Retina (tissue), 1 donor: ENCODE measurements at regions not wholly inside any gene's neighbourhood (a gene's known extent, or its start where the extent isn't known, plus 50 kb on each side); places are given as distances from the start of the nearest gene placed in this dataset.
A peak's percentile ranks its signal among the peaks of the same experiment; 100 is the strongest.
"Not testable (repeated sequence)": the region's sequence is repeated elsewhere in the genome, so short reads cannot be mapped to it uniquely, and the experiment has no call there.

ENCODE experiments used
- DNase-seq: peaks from one replicate; pipeline ENCODE4 v3.0.0-alpha.2; 2016

- no peak for DNase-seq
These were observed 106.9 kb upstream of the CCDC28A start for GRCh38 chr6:138666636-138667035.

DNA sequence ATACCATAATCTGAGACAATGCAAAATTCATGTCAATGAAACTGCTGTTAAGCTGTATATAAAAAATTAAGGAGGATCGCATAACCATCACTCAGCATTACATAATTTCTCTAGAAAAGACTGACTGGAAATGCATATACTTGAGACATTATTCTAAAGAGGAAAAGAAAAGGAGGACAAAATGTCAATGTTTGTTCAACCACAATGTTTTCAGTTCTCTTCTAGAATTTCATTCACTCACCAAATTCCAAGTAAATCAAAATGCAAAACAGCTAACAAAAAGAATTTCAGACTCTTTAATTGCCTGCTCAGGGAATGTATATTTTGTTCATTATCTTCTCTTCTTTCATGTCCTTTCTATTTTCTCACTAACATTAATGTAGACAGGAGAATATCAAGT, 106.2 kb upstream of the CCDC28A start:
- DNase-seq: no peak

DNA sequence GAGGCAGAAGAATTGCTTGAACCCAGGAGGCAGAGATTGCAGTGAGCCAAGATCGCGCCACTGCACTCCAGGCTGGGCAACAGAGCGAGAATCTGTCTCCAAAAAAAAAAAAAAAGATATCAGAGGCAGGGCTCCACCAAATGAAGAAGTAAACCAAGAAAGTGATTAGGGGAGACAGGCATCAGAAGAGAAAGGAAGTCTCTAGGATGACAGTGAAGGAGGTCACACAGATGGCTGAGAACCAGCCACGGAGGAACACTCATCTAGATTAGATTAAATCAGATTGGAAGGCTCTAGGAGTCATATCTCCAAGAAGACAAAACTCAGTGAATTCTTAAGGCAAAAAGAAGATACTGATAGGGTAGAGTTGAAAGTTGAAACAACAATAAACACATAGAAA, 102.2 kb upstream of the CCDC28A start:
- no peak for DNase-seq

GRCh38 chr6:138673346-138674014, 100.1 kb upstream of the CCDC28A start:
- no peak for DNase-seq

GRCh38 chr6:138674444-138674843, 99.1 kb upstream of the CCDC28A start:
- not testable (repeated sequence) for DNase-seq

DNA sequence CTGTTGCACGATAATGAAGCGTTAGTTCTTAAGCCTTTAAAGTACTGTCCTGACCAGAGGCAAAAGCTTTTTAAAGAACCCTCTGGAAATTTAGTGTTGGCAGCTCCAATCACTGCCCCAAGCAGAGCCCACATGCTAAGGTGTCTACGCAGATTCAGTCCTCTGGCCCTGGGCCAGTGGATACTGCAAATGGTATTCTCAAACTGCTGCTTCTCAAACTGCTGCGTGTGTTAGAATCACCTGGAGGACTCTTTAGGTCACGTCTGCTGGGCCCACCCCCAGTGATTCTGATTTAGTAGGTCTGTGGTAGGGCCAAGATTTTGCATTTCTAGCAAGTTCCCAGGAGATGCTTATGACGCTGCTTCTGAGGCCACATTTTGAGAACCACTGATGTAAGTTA, 96.0 kb upstream of the CCDC28A start:
- DNase-seq: no peak

DNA sequence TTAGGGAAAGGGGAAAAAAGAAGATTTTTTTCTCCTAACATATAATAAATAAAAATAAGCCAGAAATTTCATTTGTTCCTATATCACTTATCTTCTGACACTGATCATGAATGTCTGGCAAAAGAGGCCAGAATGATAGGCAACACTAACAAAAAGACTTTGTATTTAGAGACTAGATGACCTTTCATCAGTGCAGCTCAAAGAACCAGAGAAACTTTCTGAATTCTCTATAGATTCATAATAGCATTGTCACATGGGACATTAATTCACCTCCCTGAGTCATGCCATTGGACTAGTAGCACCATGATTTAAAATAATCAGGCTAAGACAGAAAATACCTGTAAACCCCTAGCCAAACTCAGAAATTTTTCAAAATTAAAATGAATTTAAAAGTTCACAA, 95.4 kb upstream of the CCDC28A start:
- no peak for DNase-seq

- no peak for DNase-seq
These were observed 93.5 kb upstream of the CCDC28A start for GRCh38 chr6:138680085-138680484.

- DNase-seq: no peak
These were observed 91.9 kb upstream of the CCDC28A start for GRCh38 chr6:138681627-138682026.

- peak; percentile 43 for DNase-seq
These were observed 90.7 kb upstream of the CCDC28A start for GRCh38 chr6:138682704-138683527.

- no peak for DNase-seq
These were observed 88.3 kb upstream of the CCDC28A start for GRCh38 chr6:138685257-138685656.

- no peak for DNase-seq
These were observed 87.8 kb upstream of the CCDC28A start for GRCh38 chr6:138685781-138686180.

GRCh38 chr6:138688580-138688979, 85.0 kb upstream of the CCDC28A start:
- no peak for DNase-seq

DNA sequence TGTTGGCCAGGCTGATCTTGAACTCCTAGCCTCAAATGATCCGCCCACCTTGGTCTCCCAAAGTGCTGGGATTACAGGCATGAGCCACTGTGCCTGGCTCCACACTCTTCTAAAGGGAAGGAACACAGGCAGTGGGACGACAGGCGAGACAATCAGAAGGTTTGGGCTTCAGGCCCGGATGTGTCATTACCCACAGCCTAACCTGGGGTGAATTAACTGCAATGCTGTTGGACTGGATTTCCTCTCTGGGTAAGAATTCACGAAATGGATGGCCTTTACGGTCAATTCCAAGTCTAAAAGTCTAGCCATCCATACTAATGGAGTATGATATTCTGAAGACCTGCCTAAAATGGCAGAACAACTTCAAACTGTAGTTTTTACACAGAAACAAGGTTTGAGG, 83.7 kb upstream of the CCDC28A start:
- DNase-seq: no peak

- peak; percentile 31 for DNase-seq
These were observed 82.5 kb upstream of the CCDC28A start for GRCh38 chr6:138690975-138691594.

- DNase-seq: no peak
These were observed 81.9 kb upstream of the CCDC28A start for GRCh38 chr6:138691595-138692057.

DNA sequence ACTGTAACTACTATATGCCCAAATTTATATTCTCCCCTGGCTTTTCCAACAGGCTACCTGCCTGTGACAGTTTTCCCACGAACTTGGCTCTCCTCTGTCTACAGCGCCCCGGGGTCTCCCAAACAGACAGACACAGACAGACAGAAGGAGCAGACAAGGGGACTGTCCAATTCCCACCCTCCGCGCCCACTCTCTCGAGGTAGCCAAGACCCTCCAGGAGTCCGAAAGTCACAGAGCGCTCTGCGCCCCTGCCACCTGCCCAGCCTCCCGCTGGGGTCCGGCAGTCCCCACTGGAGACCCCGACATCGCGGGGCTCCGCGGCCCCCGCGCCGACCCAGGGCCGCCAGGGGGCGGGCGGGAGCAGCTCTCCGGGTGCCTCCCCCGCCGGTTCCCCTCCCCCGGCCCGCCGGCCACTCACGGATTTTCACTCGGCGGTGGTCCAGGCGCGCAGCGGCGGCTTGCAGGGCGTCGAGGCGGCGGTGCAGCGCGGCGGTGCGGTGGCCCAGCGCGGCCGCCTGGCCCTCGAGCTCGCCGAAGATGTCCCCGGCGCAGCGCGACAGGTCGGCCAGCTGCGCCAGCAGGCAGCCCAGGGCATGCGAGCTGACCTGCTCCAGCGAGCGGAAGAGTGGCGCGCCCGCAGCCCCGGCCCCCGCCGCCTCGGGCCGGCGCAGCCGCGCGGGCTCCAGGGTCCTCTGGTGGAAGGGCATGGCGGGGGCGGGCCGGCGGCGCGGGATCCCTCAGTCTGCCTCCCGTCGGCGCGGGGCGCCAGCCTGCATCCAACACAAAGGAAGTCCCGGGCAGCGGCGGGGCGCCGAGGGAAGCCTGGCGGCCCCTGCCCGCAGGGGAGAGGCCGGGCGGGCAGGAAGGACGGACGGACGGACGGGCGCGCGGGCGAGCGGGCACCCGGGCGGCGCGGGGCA, 81.3 kb upstream of the CCDC28A start:
- DNase-seq: peak; percentile 88

- DNase-seq: peak; percentile 81
These were observed 80.3 kb upstream of the CCDC28A start for GRCh38 chr6:138692978-138693909.

DNA sequence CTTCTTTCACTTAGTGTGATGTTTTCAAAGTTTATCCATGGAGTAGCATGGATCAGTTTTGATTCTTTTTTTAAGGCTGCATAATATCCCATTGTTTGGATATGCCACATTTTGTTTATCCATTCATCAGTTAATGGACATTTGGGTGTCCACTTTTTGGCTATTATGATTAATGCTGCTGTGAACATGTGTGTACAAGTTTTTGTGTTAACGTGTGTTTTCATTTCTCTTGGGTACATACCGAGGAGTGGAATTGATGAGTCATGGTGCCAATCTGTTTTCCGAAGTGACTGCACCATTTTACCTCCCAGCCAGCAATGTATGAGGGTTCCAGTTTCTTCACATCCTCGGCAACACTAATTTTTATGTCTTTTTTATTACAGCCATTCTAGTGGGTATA, 78.4 kb upstream of the CCDC28A start:
- no peak for DNase-seq

DNA sequence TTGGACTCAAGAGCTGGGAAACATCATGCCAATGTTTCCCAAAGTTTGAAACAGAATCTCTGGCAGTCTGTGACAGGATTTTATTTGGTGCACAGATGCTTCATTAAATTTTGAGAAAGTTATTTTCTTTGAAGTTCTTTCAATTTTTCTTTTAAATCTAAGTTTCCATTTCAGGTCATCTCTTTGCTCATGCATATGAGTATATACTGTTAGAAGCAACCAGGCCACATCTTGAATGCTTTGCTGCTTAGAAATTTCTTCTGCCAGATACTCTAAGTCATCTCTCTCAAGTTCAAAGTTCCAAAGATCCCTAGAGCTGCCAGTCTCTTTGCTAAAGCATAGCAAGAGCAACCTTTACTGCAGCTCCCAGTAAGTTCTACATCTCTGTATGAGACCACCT, 59.1 kb upstream of the CCDC28A start:
- no peak for DNase-seq

- no peak for DNase-seq
These were observed 57.6 kb upstream of the CCDC28A start for GRCh38 chr6:138716013-138716412.
